ENCODE measurements at regions not wholly inside any gene's neighbourhood (a gene's known extent, or its start where the extent isn't known, plus 50 kb on each side); places are given as distances from the start of the nearest gene placed in this dataset.
A peak's percentile ranks its signal among the peaks of the same experiment; 100 is the strongest.
"Not testable (repeated sequence)": the region's sequence is repeated elsewhere in the genome, so short reads cannot be mapped to it uniquely, and the experiment has no call there.

GRCh38 chr3:140752499-140752898 is 74.6 kb downstream of the TRIM42 start:
- DNase-seq (ENCODE audit: low spot score) = no peak

- no peak for DNase-seq (ENCODE audit: low spot score)
Observed at GRCh38 chr3:140753865-140754754, 76.2 kb downstream of the TRIM42 start.

GRCh38 chr3:140754936-140755335 is 77.1 kb downstream of the TRIM42 start:
- no peak for DNase-seq (ENCODE audit: low spot score)

GRCh38 chr3:140756240-140757016 is 78.6 kb downstream of the TRIM42 start:
- DNase-seq (ENCODE audit: low spot score) = no peak

- no peak for DNase-seq (ENCODE audit: low spot score)
Observed at GRCh38 chr3:140758791-140759444, 81.1 kb downstream of the TRIM42 start.

- DNase-seq (ENCODE audit: low spot score) = no peak
Observed at GRCh38 chr3:140760324-140761075, 82.6 kb downstream of the TRIM42 start.

GRCh38 chr3:140761076-140761639 is 83.3 kb downstream of the TRIM42 start:
- DNase-seq (ENCODE audit: low spot score) = no peak

- no peak for DNase-seq (ENCODE audit: low spot score)
Observed at GRCh38 chr3:140762746-140763145, 84.9 kb downstream of the TRIM42 start.

GRCh38 chr3:140763532-140763931 is 85.7 kb downstream of the TRIM42 start:
- no peak for DNase-seq (ENCODE audit: low spot score)

GRCh38 chr3:140765246-140765645 is 87.4 kb downstream of the TRIM42 start:
- DNase-seq (ENCODE audit: low spot score) = no peak

GRCh38 chr3:140766465-140766864 is 88.6 kb downstream of the TRIM42 start:
- DNase-seq (ENCODE audit: low spot score) = no peak

- DNase-seq (ENCODE audit: low spot score) = no peak
Observed at GRCh38 chr3:140767566-140767965, 89.7 kb downstream of the TRIM42 start.

- DNase-seq (ENCODE audit: low spot score) = no peak
Observed at GRCh38 chr3:140768941-140769340, 91.1 kb downstream of the TRIM42 start.

- no peak for DNase-seq (ENCODE audit: low spot score)
Observed at GRCh38 chr3:140769951-140770350, 92.1 kb downstream of the TRIM42 start.

- DNase-seq (ENCODE audit: low spot score) = peak; percentile 11
Observed at GRCh38 chr3:140770977-140771667, 93.3 kb downstream of the TRIM42 start.

GRCh38 chr3:140777631-140778233 is 99.9 kb downstream of the TRIM42 start:
- no peak for DNase-seq (ENCODE audit: low spot score)

- no peak for DNase-seq (ENCODE audit: low spot score)
Observed at GRCh38 chr3:140791368-140791767, 113.5 kb downstream of the TRIM42 start.

- DNase-seq (ENCODE audit: low spot score) = no peak
Observed at GRCh38 chr3:140794507-140794906, 116.6 kb downstream of the TRIM42 start.

GRCh38 chr3:140802898-140803297 is 125.0 kb downstream of the TRIM42 start:
- not testable (repeated sequence) for DNase-seq (ENCODE audit: low spot score)

GRCh38 chr3:140809316-140809715 is 131.5 kb downstream of the TRIM42 start:
- peak; percentile 51 for DNase-seq (ENCODE audit: low spot score)

Data from NAMALWA (cell line).